GM18873 (cell line): ENCODE measurements at regions not wholly inside any gene's neighbourhood (a gene's known extent, or its start where the extent isn't known, plus 50 kb on each side); places are given as distances from the start of the nearest gene placed in this dataset.
A peak's percentile ranks its signal among the peaks of the same experiment; 100 is the strongest.

ENCODE experiments used
- ATAC-seq: cut with Tn5 transposase; IDR thresholded peaks from one replicate; pipeline ENCODE4 v1.9.1; 2021; ENCODE audit warnings: mild to moderate bottlenecking, moderate library complexity, moderate number of reproducible peaks; ENCODE audit not compliant: unreplicated experiment, low FRiP score

DNA sequence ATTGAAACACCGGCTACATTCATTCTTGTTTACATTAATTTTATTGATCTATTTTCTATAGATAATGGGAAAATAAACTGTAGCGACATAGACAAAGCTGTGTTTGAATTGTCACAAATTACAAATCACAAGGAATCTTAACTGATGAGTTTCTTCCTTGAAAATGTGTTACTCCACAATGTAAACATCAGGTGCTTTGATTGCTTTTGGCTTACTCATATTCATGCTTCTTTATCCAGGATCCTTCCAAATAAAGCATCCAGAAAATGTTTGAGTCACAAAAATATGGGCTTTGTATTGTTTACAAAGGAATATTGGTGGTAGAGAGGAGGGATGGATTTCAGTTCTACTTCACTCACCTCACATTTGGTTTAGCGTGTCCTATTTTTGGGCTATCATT, 64.0 kb downstream of the BMP2 start:
- ATAC-seq, result no peak

DNA sequence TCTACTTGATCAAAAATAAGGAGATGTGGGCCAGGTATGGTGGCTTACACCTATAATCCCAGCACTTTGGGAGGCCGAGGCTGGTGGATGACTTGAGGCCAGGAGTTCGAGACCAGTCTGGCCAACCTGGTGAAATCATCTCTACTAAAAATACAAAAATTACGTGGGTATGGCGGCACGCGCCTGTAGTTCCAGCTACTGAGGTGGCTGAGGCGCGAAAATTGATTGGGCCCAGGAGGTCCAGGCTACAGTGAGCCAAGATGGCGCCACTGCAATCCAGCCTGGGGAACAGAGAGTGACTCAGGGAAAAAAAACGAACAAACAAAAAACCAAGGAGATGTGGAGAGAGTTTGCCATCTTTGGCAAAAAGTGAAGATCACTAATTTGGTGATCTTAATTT, 65.3 kb downstream of the BMP2 start:
- ATAC-seq, result no peak

DNA sequence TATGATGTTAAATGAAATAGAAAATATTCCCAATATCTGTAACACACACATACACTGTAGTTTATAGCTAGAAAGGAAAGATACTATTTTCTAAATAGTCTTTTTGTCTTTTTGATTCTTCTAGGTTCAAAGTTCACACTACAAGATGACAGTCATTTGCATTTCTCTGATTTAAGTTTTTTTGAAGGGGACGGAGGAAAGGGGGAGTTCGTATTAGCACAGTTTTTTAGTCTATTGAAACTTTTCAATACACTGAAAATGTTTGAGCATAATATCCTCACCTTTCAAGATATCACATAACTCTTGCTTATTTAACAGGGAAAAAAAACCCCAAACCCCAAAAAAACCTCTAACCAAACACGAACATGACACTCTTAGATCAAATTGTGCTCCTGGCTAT, 68.1 kb downstream of the BMP2 start:
- ATAC-seq, result no peak

DNA sequence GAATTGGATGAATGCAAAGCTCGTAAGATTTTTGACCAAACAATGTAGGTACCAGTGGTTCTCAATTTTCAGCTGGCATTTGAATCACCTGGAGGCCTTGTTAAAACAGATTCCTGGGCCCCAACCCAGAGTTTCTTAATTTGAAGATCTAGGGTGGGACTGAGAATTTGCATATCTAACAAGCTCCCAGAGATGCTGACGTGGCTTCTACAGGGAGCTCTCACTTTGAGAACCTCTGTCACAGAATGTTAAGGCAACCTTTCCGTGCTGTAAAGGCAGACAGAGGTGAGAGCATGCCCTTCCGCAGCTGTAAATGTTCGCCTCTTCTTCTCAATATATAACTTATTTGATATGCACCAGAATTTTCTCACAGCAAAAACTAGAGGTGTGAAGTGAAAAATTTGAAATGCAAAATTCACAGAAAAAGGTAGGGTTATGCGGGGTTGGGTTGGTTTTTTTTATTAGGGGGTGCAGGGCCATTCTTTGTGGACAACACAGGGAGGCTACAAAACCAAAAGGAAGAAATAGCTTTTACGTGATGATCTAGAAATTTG, 69.4 kb downstream of the BMP2 start:
- ATAC-seq, result no peak

DNA sequence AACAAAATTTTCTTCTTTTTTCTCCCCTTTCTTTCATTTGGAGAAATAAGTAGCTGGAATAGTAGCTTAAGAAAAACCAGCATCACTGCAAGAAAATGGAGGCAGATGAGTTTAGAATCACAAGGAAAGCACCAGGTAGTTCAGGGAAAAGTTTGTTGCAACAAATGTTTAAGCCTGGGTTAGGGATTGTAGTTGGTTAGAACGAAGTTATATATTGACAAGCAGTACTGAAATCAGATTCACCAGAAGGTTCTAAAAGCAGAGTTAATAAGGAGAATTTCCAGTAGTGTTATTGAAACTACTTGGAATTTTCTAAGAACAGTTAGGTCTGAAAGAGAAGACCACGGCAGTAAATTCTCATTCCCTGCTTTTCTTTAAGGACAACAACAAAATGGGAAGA, 70.2 kb downstream of the BMP2 start:
- no peak for ATAC-seq

DNA sequence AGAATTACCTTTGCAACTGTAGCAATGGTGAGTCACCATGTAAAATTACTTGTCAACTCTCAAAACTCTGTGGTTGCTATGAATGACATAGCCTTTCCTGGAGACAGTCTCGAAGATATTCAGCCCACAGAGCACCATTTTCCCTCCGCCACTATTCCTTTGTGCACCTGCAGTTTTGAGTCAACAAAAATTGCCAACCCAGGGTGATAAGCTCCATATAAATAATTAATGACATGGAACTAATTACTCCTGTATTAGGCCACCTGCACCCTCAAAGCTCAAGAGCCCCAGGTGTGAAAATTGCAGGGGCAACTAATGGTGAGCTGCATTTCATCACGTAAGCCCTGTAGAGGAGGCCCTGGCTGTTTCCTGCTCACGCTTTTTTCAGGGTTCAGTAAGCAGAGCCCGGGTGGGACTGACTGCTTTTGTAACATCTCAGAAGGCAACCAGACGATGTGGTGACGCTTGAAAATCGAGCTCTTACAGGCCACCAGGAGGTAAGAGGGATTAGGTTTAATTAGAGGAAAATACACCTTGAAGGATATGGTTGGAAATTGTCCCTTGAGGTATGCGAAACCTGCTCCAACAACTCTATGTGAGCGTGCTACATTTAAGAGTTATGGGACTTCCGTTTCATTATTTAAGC, 70.8 kb downstream of the BMP2 start:
- ATAC-seq, result peak; percentile 52

DNA sequence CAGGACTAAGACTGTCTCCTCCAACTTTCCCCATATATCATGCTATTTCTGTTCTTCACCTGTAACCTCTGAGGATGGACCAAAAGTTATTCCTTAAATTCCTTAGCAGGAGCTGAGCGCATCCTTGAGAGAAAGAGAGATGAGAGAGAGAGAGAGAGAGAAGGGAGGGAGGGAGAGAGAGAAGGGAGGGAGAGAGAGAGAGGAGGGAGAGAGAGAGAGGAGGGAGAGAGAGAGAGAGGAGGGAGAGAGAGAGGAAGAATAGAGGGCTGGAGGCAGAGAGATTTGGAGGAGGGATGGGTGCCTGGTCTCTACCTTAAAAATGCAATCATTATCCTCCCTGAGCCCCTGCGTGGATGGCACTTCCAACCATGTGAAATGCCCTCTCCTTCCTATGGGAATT, 73.6 kb downstream of the BMP2 start:
- no peak for ATAC-seq

DNA sequence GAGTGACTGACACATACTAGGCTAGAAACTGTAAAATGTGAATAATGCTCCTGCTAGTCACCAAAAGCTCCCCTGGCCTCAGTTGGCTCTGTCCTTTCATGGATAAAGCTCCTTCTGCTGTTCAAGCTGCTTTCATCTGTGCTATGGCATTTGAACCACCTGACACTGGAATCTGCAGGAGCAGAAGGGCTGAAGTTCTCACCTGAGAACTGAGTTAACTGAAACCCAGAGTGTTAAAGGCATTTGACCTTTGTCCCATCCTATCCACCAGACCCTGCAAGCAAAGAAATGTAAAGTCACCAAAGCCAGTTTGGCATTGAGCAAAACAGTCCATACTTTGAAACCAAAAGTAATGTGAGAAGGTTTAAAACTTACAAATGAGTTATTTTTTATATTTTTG, 77.7 kb downstream of the BMP2 start:
- ATAC-seq, result no peak

DNA sequence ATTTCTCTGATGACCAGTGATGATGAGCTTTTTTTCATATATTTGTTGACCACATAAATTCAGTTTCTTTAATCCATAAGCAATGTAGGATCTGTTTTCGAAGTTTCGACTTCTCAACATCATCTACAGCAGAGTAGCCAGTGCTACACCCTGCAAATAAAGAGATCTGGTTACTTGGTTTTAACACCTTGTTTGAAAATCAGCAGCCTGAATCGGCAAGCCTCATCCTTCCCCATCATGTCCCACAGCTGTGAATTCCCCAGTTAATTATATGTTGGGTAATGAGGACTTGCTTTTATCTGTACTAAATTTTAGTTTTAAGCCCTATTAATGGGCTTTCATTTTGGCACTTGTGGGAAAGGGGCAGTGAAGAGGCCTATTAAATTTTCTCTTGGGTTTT, 80.6 kb downstream of the BMP2 start:
- ATAC-seq, result no peak

DNA sequence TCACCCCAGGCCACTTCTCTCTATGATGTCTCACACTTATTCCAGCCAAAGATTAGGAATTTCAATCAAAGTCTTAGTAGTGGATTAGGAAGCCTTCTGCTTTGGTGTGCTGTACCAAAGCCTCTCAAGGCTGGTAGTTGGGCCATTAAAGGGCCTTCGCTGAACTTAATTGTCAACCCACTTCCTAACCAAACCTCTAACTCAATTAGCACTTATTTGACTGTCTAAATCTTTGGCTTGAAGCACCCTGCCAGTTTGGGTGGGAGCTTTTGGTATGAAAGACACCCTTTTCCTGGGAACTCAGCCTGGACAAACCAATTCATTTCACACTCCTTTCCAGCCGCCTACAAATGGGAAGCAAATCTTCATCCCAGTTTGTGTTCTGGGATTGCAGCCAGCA, 81.5 kb downstream of the BMP2 start:
- ATAC-seq, result no peak

DNA sequence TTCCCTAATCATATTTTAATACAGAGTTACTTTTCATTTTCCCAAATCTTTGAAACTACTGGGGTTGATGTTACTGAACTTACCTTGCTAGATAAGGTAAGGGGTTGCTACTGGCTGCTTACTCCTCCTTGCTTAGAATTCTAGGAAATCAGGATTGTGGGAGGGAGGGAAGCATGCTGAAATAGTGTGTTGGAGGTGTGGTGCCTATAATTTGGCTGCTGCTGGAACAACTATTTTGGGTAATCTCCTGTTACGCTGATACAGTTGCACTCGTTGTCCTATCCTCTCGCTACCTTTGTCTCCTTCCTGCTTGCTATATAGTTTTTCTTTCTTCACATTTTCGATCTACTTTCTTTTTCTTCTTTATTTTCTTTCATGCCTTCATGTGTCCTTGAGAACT, 83.7 kb downstream of the BMP2 start:
- ATAC-seq, result no peak

DNA sequence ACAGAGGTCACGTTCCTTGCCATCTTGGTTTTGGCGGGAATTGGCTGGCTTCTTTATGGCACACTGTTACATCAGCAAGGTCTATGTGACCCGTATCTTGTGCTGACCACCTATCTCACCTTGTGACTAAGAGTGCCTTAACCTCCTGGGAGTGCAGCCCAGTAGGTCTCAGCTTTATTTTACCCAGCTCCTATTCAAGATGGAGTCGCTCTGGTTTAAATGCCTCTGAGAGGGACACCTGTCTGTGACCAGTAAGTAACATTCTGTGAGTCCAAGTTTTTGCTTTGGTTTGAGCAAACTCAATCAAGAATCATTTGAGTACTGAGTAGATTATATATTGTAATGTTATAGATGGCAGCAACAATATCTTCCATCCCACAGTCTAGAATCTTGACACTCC, 85.0 kb downstream of the BMP2 start:
- no peak for ATAC-seq

DNA sequence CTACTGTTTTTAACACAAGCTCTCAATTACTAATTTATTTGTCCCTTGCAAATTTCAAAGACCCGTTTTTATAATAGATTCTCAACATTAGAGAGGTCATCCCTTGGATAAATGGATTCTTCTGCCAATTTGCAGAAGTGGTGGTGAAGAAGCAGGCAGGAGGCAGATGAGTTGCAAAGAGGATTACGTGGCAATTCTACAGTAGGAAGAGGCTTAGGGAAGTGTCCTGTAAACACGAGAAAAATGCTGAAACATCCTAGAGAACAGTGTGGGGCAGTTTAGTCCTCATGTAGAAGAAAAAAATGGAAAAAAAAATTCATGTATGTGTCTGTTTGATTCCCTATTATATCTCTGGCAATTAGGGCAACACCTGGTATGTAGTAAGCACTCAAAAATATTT, 87.6 kb downstream of the BMP2 start:
- ATAC-seq, result no peak

DNA sequence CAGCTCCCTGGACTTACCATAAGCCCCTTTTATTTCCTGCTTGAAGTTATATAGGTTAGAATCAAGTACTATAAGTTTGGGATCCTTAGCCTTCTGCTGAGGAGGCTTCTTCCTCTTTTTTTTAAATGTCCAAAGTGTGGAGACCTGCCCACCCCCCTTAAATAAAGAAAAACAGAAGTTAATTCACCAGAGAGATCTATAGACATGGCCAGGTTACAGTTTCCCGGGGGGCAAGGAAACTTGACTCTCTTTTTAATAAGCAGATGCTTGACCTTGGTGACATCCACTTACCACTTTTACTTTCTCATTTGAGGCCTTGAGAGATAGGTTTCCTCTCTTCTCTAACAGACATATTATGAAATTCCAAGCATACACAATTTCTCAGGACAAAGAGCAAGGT, 88.3 kb downstream of the BMP2 start:
- ATAC-seq, result no peak

DNA sequence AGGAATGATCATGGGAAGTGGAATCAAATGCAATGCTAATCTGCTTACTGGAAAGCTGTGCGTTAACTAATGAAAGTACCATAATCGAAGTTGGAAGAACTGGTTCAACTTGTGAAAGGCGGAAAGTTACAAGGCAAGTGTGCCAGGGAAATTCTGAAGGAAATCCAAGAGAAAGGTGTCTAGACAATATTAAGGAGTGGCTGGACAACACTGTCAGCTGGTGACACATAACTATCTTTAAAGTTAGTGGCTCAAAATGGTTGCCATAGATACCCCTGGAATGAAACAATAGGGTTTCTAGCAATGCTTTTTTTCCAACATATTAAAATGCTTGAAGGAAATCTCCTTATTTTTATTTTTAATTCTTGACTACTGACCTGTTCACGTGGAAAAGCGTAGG, 90.4 kb downstream of the BMP2 start:
- ATAC-seq, result no peak

DNA sequence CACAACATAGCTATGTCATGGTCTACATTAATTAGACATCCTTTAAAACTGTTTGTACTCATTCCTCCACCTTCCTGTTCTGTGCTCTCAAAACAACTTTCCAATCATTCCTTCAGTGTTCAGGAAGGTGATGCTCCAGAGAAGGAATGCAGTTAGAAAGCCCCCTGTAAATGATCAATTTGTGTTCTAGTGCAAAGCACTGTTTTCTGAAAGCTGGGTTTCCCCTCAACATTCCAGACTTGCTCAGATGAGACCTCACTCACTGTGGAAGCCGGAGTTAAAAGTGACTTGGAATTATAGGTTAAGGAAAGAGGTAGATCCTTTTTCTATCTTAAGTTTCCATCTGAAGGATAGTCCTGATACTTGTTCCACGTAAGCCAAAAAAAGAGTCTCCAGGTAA, 95.9 kb downstream of the BMP2 start:
- ATAC-seq, result no peak

DNA sequence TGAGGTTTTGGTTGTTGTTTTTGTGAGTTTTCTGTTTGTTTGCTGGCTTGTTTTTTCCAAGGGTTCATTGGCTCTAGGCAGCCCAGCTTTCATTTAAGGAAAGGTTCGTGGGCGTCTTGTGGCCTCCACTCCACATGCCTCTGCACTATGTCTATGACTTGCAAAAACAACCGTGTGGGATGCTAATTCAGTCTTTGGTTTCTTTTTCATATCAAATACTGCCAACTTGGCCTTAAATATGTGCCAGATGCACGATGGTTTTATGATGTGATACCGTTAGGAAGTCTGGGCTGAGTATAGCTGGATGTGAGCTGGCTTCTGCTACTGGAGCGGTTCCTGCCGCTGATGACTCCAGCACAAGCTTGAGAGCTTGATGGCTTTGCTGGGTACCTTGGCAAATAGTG, 96.3 kb downstream of the BMP2 start:
- ATAC-seq, result no peak

DNA sequence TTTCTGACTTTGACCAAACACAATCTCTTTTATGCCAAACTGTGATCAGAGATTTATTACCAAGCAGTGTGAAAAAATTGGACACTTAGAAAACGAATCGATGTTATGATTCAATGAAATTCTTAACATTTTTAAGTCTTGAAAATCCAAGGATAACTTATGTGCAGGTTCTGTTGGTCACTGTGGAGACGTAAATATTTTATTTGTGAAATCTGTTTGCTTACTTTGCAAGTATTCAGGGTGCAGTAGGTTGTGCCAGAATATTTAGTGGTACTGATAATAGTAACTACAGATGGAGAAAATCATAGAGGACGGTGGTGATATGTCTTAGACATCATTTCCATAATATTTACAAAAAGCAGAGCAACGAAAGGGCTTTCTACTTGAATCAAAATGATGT, 97.3 kb downstream of the BMP2 start:
- no peak for ATAC-seq

DNA sequence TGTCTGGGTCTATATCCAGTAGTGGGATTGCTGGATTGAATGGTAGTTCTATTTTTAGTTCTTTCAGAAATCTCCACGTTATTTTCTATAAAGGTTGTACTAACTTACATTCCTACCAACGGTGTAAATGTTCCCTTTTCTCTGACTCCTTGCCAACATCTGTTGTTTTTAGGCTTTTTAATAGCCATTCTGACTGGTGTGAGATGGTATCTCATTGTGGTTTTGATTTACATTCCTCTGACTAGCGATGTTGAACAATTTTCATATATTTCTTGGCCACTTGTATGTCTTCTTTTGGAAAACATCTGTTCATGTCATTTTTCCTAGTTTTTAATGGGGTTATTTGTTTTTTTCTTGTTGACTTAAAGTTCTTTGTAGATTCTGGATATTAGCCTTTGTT, 99.3 kb downstream of the BMP2 start:
- ATAC-seq, result no peak

DNA sequence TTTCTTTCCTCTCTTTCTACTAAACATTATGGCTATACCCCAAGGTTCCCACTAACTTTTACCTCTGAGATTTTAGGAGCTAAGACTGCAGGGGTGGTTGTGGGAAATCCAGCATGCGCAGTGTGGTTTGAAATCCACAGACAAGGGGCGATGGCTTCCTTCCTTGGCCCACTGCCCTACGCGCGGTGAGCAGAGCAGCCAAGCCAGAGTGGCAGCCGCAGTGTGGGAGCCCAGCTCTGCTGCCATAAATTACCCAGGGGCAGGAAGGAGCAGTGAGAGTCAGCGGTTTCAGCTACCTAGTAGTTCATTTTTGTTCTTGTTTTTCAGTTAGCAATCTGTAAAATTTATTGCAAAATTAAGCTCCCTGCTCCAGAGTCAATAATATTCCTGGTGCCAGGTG, 101.4 kb downstream of the BMP2 start:
- no peak for ATAC-seq

DNA sequence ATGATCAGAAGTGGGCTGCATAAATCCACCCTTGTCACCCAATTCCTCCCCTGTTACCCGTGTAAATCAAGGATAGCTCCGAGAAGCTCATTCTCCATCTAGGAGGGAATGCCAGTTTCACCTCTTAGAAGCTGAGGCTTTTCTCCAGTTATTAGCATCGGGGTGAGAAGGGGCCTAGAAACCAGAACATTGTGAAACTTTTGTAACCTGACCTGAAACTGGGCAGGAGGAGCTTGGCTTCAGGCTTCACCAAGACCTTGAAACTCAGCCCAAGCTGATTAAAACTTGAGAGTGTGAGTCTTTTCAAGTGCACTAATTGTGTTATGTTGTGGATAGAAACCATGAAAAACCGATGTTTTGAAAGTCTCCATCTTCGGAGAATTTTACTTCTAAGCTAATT, 103.1 kb downstream of the BMP2 start:
- ATAC-seq, result no peak

DNA sequence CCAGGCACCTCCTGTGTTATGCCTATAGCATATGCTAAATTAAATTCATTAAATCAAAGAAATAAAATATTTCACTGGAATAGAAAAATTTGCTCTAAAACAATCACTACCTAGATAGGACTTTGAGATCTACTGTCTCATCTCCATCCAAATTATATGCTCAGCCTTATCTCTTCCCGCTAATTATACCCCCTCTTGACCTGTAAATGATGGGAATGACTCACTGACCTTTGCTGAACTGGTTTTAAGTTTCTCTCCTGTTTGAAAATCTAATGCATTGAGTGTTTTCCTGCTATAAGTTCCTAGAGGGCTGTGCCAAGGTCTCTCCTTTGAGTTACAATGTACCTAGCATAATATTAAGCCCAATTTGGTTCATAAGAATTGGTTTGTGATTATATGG, 110.1 kb downstream of the BMP2 start:
- no peak for ATAC-seq
